ENCODE measurements at regions not wholly inside any gene's neighbourhood (a gene's known extent, or its start where the extent isn't known, plus 50 kb on each side); places are given as distances from the start of the nearest gene placed in this dataset.

DNA sequence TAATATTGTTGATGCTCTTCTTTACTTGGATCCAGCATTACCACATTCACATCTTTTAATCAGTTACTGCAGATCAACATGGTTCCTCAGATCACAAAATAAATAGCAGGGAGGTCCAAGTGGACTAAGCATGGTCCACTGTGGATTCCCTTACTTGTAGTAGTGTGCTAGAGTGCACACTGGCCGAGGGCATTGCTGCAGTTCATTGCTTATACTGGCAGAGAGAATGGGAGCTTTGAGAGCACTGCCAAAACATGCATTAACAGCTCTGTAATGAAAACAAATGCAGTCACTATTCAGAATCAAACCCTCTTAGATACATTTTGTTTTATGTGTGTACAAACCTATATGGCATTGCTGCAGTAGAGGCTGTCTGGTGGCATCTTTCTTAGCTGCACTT, 471.5 kb downstream of the CD109 start:
- H3K4me1 ChIP-seq = no peaks in the 10 kb centered on the region
- H3K4me3 ChIP-seq = no peak overlapping the region
- H3K27me3 ChIP-seq = no peaks in the 10 kb centered on the region
- DNase-seq (ENCODE audit: extremely low spot score in 2 of 2) = no peak
- intact Hi-C loops (cut with DNase I) = no loop called here
- H3K9me3 ChIP-seq = no peaks in the 10 kb centered on the region
- H3K27ac ChIP-seq = no peak overlapping the region
- no peaks in the 10 kb centered on the region for H3K36me3 ChIP-seq
- TF ChIP-seq, protein P1, sequence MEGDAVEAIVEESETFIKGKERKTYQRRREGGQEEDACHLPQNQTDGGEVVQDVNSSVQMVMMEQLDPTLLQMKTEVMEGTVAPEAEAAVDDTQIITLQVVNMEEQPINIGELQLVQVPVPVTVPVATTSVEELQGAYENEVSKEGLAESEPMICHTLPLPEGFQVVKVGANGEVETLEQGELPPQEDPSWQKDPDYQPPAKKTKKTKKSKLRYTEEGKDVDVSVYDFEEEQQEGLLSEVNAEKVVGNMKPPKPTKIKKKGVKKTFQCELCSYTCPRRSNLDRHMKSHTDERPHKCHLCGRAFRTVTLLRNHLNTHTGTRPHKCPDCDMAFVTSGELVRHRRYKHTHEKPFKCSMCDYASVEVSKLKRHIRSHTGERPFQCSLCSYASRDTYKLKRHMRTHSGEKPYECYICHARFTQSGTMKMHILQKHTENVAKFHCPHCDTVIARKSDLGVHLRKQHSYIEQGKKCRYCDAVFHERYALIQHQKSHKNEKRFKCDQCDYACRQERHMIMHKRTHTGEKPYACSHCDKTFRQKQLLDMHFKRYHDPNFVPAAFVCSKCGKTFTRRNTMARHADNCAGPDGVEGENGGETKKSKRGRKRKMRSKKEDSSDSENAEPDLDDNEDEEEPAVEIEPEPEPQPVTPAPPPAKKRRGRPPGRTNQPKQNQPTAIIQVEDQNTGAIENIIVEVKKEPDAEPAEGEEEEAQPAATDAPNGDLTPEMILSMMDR (IDR thresholded peaks at IDR 0.05) = no peak
- TF ChIP-seq POLR2A (IDR thresholded peaks at IDR 0.05) = no peak
- no peak for TF ChIP-seq POLR2AphosphoS5 (IDR thresholded peaks at IDR 0.05; ENCODE audit: insufficient read depth in 1 of 2, low read depth in 1 of 2)

GRCh38 chr6:74166849-74167248, 470.8 kb downstream of the CD109 start:
- Histone ChIP-seq H3K4me1 (no peaks in the 10 kb centered on the region), H3K27ac (no peak overlapping the region), H3K4me3 (no peak overlapping the region), H3K9me3 (no peaks in the 10 kb centered on the region), H3K36me3 (no peaks in the 10 kb centered on the region), H3K27me3 (no peaks in the 10 kb centered on the region)
- DNase-seq (ENCODE audit: extremely low spot score in 2 of 2) = no peak
- intact Hi-C loops (cut with DNase I) = no loop called here
- TF ChIP-seq POLR2AphosphoS5 (IDR thresholded peaks at IDR 0.05; ENCODE audit: insufficient read depth in 1 of 2, low read depth in 1 of 2) = no peak
- TF ChIP-seq POLR2A (IDR thresholded peaks at IDR 0.05) = no peak
- TF ChIP-seq, protein P1 (IDR thresholded peaks at IDR 0.05) = no peak

- Histone ChIP-seq H3K27me3 (no peaks in the 10 kb centered on the region), H3K36me3 (no peaks in the 10 kb centered on the region), H3K4me3 (no peak overlapping the region), H3K9me3 (no peaks in the 10 kb centered on the region), H3K4me1 (no peaks in the 10 kb centered on the region), H3K27ac (no peak overlapping the region)
- intact Hi-C loops (cut with DNase I) = no loop called here
- TF ChIP-seq POLR2A (IDR thresholded peaks at IDR 0.05) (no peak), POLR2AphosphoS5 (IDR thresholded peaks at IDR 0.05; ENCODE audit: insufficient read depth in 1 of 2, low read depth in 1 of 2) (no peak)
- TF ChIP-seq, protein P1 (IDR thresholded peaks at IDR 0.05) = no peak
- DNase-seq (ENCODE audit: extremely low spot score in 2 of 2) = no peak
Observed at GRCh38 chr6:74161380-74161779, 465.4 kb downstream of the CD109 start.

DNA sequence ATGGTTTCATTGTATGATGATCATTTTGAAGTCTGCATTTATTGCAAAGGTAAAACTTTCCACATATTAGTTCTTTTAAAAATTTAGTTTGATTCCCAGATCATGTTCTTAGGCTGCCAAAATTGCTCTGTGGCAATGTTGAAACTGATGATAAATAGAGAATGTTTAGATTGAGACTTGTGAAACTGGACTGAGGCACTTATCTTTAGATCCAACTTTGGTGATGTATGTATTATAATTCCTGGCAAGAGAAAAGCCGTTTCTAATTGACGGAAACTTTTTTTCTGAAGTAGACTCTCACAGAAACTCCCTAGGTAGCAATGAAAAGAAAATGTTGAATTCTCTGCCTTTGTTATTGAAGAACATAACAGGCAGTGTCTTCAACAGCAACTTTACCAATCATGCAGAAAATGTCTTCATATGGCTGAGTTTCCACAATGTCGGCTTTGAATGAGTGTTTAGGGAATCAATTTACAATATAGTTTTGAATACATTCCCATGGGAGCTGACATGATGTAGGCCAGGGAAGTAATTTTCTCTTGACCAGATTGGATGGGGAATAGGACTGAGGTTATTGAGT, 456.2 kb downstream of the CD109 start:
- no peaks in the 10 kb centered on the region for H3K36me3 ChIP-seq
- H3K4me1 ChIP-seq = no peaks in the 10 kb centered on the region
- intact Hi-C loops (cut with DNase I) = no loop called here
- no peak for TF ChIP-seq POLR2AphosphoS5 (IDR thresholded peaks at IDR 0.05; ENCODE audit: insufficient read depth in 1 of 2, low read depth in 1 of 2)
- H3K9me3 ChIP-seq = no peaks in the 10 kb centered on the region
- H3K27me3 ChIP-seq = no peaks in the 10 kb centered on the region
- H3K4me3 ChIP-seq = no peak overlapping the region
- no peak overlapping the region for H3K27ac ChIP-seq
- DNase-seq (ENCODE audit: extremely low spot score in 2 of 2) = no peak

DNA sequence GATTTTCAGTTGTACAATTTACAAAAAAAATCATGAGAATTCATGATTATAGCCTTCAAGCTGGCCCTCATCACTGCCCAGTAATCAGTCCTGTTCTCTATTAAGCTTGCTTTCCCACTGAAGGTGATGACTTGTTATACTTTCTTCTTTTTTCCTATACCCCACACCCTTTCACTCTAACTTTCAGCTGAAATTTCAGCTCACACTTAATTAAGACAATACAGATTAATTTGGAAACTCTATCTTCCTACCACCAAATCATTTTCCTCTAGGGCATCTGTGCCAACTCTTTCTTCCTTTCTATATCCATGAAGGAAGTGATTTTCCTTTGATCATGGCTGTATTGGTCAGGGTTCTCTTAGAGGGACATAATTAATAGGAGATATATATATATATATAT, 449.9 kb downstream of the CD109 start:
- H3K4me1 ChIP-seq = no peaks in the 10 kb centered on the region
- TF ChIP-seq POLR2A (IDR thresholded peaks at IDR 0.05) (no peak), POLR2AphosphoS5 (IDR thresholded peaks at IDR 0.05; ENCODE audit: insufficient read depth in 1 of 2, low read depth in 1 of 2) (no peak)
- TF ChIP-seq, protein P1 (IDR thresholded peaks at IDR 0.05) = no peak

More for the DNA sequence above, 449.9 kb downstream of the CD109 start:
- no peak overlapping the region for H3K27ac ChIP-seq
- no peaks in the 10 kb centered on the region for H3K27me3 ChIP-seq
- H3K4me3 ChIP-seq = no peak overlapping the region
- H3K9me3 ChIP-seq = no peaks in the 10 kb centered on the region
- no peaks in the 10 kb centered on the region for H3K36me3 ChIP-seq
- intact Hi-C loops (cut with DNase I) = no loop called here
- DNase-seq (ENCODE audit: extremely low spot score in 2 of 2) = no peak

Data from vagina (tissue), 2 donors.